HEK293 (cell line): ENCODE measurements at regions not wholly inside any gene's neighbourhood (a gene's known extent, or its start where the extent isn't known, plus 50 kb on each side); places are given as distances from the start of the nearest gene placed in this dataset.

Experiments used
- CTCF ChIP-seq: fragments of 450-650 bp; formaldehyde crosslinking; IDR thresholded peaks from 2 replicates; pipeline ENCODE4 v1.5.1; 2016; ENCODE audit warnings: missing biosample characterization, missing genetic modification characterization
- ZNF280C ChIP-seq: fragments of 450-650 bp; formaldehyde crosslinking; IDR thresholded peaks from 2 replicates; pipeline ENCODE4 v1.5.1; 2016; ENCODE audit warnings: missing biosample characterization, missing genetic modification characterization

- TF ChIP-seq CTCF (tag by site-specific recombination) (no peak), ZNF280C (tag by site-specific recombination) (no peak)
Observed at GRCh38 chr3:30321065-30321464, 285.3 kb upstream of the TGFBR2 start.
